GM12891 (cell line): ENCODE measurements at regions not wholly inside any gene's neighbourhood (a gene's known extent, or its start where the extent isn't known, plus 50 kb on each side); places are given as distances from the start of the nearest gene placed in this dataset.

Experiments
- PAX5 ChIP-seq: IDR thresholded peaks from 2 replicates; pipeline ENCODE4 v1.6.1; 2011; ENCODE audit warnings: low read length, moderate library complexity, mild to moderate bottlenecking; ENCODE audit not compliant: insufficient read depth, severe bottlenecking
- POLR2A ChIP-seq: IDR thresholded peaks from 2 replicates; pipeline ENCODE4 v1.6.1; 2011; ENCODE audit warnings: low read depth, low read length, control low read depth
- POLR2AphosphoS5 ChIP-seq: IDR thresholded peaks from 2 replicates; pipeline ENCODE4 v1.6.1; 2011; ENCODE audit warnings: low read depth, low read length, control low read depth
- SPI1 ChIP-seq: IDR thresholded peaks from 2 replicates; pipeline ENCODE4 v1.6.1; 2011; ENCODE audit warnings: low read depth, low read length, control low read depth
- TAF1 ChIP-seq: IDR thresholded peaks from 2 replicates; pipeline ENCODE4 v1.6.1; 2011; ENCODE audit warnings: low read depth, low read length, control low read depth

GRCh38 chr5:96601200-96601599, 61.0 kb upstream of the CAST start:
- TF ChIP-seq POLR2A (no peak), SPI1 (no peak), POLR2AphosphoS5 (no peak), PAX5 (no peak), TAF1 (no peak)
